ENCODE measurements at regions not wholly inside any gene's neighbourhood (a gene's known extent, or its start where the extent isn't known, plus 50 kb on each side); places are given as distances from the start of the nearest gene placed in this dataset.
A peak's percentile ranks its signal among the peaks of the same experiment; 100 is the strongest.

GRCh38 chr4:185086053-185086452, 57.0 kb upstream of the SLC25A4 start:
- no peaks in the 10 kb centered on the region for H4K20me1 ChIP-seq (replicated peaks; ENCODE audit: control insufficient read depth, insufficient read depth, low read length)
- H3K79me2 ChIP-seq (ENCODE audit: control insufficient read depth, insufficient read depth, low read length) = no peaks in the 10 kb centered on the region
- BruUV-seq (replicated peaks) = no TSS peak
- no peaks in the 10 kb centered on the region for H3K9me3 ChIP-seq (replicated peaks; ENCODE audit: control insufficient read depth, insufficient read depth, low read depth, low read length)
- ATAC-seq (peak; percentile 82), DNase-seq (ENCODE audit: extremely low read depth in 1 of 4, low spot score in 3 of 4) (peak in 3 of 4 experiments; percentile 14 to 27 (median 18)), FAIRE-seq (no peak)
- H2AFZ ChIP-seq (ENCODE audit: low read depth, low read length) = peak overlapping the region; percentile 82
- 32% methylated on average over 16 of the region's 16 CpGs for WGBS (ENCODE audit: insufficient coverage, low coverage, missing lambda C conversion rate)
- no peaks in the 10 kb centered on the region for H3K9me1 ChIP-seq (ENCODE audit: control insufficient read depth, insufficient read depth, low read length)
- H3K4me2 ChIP-seq (ENCODE audit: insufficient read depth, low read length) = peak overlapping the region; percentile 50
- peak overlapping the region in 1 of 2 experiments; percentile 50; a peak in 1 of 4 replicates for H3K9ac ChIP-seq (ENCODE audit: insufficient read depth in 1 of 2, low read depth in 2 of 2, low read length in 2 of 2)
- H3K4me3 ChIP-seq = no peak overlapping the region
- peaks cover 0 to 5% of the 10 kb centered on the region in 2 experiments; a peak in 1 of 5 replicates for H3K4me1 ChIP-seq (replicated peaks in 1 of 2; ENCODE audit: control insufficient read depth in 2 of 2, insufficient read depth in 2 of 2, low read length in 2 of 2)
- in situ Hi-C loops (cut with MboI) = no loop called here
- intact Hi-C loops (cut with micrococcal nuclease) = no loop called here
- ChIA-PET CTCF (ENCODE audit: low intra/inter-chr PET ratio) (no interaction called here), POLR2A (interaction anchor here (1.4 kb wide), 1 partner anchor 10 kb away, joined by 4 read pairs; no protein-coding TSS in a partner anchor)
- no peaks in the 10 kb centered on the region for H3K36me3 ChIP-seq (ENCODE audit: control insufficient read depth, insufficient read depth, low read length)
- peaks cover 0 to 5% of the 10 kb centered on the region in 2 experiments; a peak in 1 of 5 replicates for H3K27me3 ChIP-seq (ENCODE audit: control insufficient read depth in 2 of 2, insufficient read depth in 2 of 2, low read length in 2 of 2)
- no peak overlapping the region for H3K27ac ChIP-seq (ENCODE audit: extremely low read depth, low read depth, low read length)
- TF ChIP-seq ELF2 (CRISPR knock-in tag; IDR thresholded peaks at IDR 0.05) = no peak
- TF ChIP-seq ZNF75A (CRISPR knock-in tag; IDR thresholded peaks at IDR 0.05) = no peak
- TF ChIP-seq GATA2 (CRISPR knock-in tag; IDR thresholded peaks at IDR 0.05) = no peak
- TF ChIP-seq ZNF584 (CRISPR knock-in tag; IDR thresholded peaks at IDR 0.05; ENCODE audit: low read depth) = no peak
- TF ChIP-seq, protein P1, sequence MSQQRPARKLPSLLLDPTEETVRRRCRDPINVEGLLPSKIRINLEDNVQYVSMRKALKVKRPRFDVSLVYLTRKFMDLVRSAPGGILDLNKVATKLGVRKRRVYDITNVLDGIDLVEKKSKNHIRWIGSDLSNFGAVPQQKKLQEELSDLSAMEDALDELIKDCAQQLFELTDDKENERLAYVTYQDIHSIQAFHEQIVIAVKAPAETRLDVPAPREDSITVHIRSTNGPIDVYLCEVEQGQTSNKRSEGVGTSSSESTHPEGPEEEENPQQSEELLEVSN (IDR thresholded peaks at IDR 0.05; ENCODE audit: borderline replicate concordance in 1 of 2, extremely low read depth in 1 of 2, insufficient read depth in 1 of 2, insufficient read length in 1 of 2, low read depth in 1 of 2, low read length in 1 of 2, poor library complexity in 1 of 2, severe bottlenecking in 1 of 2) = peak in 1 of 2 experiments; percentile 26
- TF ChIP-seq E2F1 (CRISPR knock-in tag; IDR thresholded peaks at IDR 0.05) = no peak
- no peak for TF ChIP-seq ZNF212 (CRISPR knock-in tag; IDR thresholded peaks at IDR 0.05)
- no peak for TF ChIP-seq KAT8 (IDR thresholded peaks at IDR 0.05; ENCODE audit: low read depth)
- no peak for TF ChIP-seq ARID3A (IDR thresholded peaks at IDR 0.05; ENCODE audit: borderline replicate concordance, low read depth, low read length)
- 0 out of 2 replicates have a peak, but pooled peaks have one; percentile 36 for TF ChIP-seq EHMT2 (IDR thresholded peaks at IDR 0.05)
